GM12874 (cell line): ENCODE measurements at regions not wholly inside any gene's neighbourhood (a gene's known extent, or its start where the extent isn't known, plus 50 kb on each side); places are given as distances from the start of the nearest gene placed in this dataset.

Experiments used
- TF ChIP-seq, protein P1 (sequence below): IDR thresholded peaks from 2 replicates; pipeline ENCODE4 v1.5.1; 2011; ENCODE audit warnings: low read depth, mild to moderate bottlenecking, control low read depth, low read length, moderate library complexity; ENCODE audit not compliant: insufficient read depth

DNA sequence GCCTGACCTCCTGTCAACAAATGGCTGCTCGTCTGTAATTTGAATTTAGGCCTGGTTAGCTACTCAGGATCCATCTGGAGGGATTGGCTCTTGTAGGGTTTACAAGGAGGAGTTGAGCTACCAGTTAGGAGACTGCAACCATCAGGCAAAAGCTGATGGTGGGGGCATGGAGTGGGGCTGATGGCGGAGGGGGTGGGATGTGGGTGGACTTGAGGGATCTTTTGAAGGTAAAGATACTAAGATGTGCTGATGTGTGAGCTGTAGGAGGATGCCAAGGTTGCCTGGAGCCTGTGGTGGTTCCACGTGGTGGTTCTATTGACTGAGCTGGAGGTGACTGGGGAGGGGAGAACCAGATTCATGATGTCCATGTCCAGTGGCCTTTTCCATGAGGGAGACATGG lies 240.7 kb downstream of the LPIN1 start:
- TF ChIP-seq, protein P1, sequence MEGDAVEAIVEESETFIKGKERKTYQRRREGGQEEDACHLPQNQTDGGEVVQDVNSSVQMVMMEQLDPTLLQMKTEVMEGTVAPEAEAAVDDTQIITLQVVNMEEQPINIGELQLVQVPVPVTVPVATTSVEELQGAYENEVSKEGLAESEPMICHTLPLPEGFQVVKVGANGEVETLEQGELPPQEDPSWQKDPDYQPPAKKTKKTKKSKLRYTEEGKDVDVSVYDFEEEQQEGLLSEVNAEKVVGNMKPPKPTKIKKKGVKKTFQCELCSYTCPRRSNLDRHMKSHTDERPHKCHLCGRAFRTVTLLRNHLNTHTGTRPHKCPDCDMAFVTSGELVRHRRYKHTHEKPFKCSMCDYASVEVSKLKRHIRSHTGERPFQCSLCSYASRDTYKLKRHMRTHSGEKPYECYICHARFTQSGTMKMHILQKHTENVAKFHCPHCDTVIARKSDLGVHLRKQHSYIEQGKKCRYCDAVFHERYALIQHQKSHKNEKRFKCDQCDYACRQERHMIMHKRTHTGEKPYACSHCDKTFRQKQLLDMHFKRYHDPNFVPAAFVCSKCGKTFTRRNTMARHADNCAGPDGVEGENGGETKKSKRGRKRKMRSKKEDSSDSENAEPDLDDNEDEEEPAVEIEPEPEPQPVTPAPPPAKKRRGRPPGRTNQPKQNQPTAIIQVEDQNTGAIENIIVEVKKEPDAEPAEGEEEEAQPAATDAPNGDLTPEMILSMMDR, result no peak

- TF ChIP-seq, protein P1, result no peak
Observed at GRCh38 chr2:11988691-11989353, 242.4 kb downstream of the LPIN1 start.

GRCh38 chr2:11989354-11989703 lies 242.9 kb downstream of the LPIN1 start:
- TF ChIP-seq, protein P1, result no peak

DNA sequence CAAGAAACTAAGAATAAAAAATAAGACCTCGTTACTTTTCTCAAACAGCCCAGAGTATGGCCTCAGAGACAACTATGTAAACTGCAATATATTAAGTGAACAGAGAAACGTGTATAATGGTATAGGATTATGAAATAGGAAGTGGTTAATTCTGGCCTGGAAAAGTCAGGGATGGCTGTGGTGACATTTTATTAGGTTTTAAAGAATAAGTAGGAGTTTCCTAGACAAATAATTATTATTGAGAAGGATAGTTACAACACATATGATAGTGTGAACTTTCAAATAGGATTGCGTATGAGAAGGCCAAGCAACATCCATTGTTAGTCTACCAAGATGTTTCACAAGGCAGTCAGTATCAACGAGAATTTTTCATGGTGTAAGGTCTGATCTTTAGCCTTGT lies 244.1 kb downstream of the LPIN1 start:
- TF ChIP-seq, protein P1, result no peak

GRCh38 chr2:11993749-11994148 lies 247.3 kb downstream of the LPIN1 start:
- TF ChIP-seq, protein P1, result no peak

DNA sequence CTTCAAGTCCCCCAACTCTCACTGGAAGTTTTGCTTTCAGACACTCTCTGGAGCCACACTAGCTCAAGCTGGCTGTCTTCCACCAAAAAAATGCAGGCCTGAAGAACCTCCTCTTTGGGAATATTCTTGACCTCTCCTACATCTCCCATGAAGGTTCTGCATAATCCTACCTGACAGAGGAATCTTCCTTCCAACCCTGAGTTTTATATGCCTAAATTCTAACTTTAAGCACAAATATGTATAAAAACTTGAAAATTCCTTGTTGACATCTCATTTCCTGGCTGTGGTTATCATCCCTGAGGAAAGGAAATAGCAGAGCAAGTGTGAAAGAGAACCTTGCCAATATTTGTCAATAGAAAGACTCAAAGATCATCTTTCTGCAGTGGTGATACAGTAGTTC lies 249.0 kb downstream of the LPIN1 start:
- TF ChIP-seq, protein P1, result no peak

GRCh38 chr2:11996618-11997017 lies 250.2 kb downstream of the LPIN1 start:
- TF ChIP-seq, protein P1, result no peak
